GM23338 (cell line): ENCODE measurements at regions not wholly inside any gene's neighbourhood (a gene's known extent, or its start where the extent isn't known, plus 50 kb on each side); places are given as distances from the start of the nearest gene placed in this dataset.

Experiments used
- ATAC-seq: fragments of 200-7000 bp; cut with Tn5 transposase; 3 replicates; pipeline ENCODE4 v1.9.1; 2020
- DNase-seq: peaks from one replicate; pipeline ENCODE4 v3.0.0-alpha.2; 2015; ENCODE audit warnings: low spot score
- H2AFZ ChIP-seq: fragments of 200-600 bp; sonication (generic); 2 replicates; pipeline ENCODE4 v1.8.0; 2016; ENCODE audit warnings: antibody characterized with exemption, mild to moderate bottlenecking, moderate library complexity
- H3F3A ChIP-seq: fragments of 200-600 bp; sonication (generic); replicated peaks from 2 replicates; pipeline ENCODE4 v1.8.0; 2017; ENCODE audit warnings: antibody characterized with exemption, mixed run types, low read depth
- H3K27ac ChIP-seq: fragments of 200-600 bp; sonication (generic); 2 replicates; pipeline ENCODE4 v1.6.1; 2016; ENCODE audit warnings: low read depth
- H3K27me3 ChIP-seq: fragments of 200-600 bp; sonication (generic); 2 replicates; pipeline ENCODE4 v1.8.0; 2016; ENCODE audit warnings: mild to moderate bottlenecking, mixed run types, moderate library complexity; ENCODE audit not compliant: insufficient read depth
- H3K36me3 ChIP-seq: fragments of 200-600 bp; sonication (generic); 2 replicates; pipeline ENCODE4 v1.8.0; 2016; ENCODE audit warnings: mild to moderate bottlenecking; ENCODE audit not compliant: insufficient read depth
- H3K4me1 ChIP-seq: fragments of 200-600 bp; sonication (generic); 2 replicates; pipeline ENCODE4 v1.8.0; 2016; ENCODE audit warnings: mild to moderate bottlenecking, moderate library complexity; ENCODE audit not compliant: insufficient read depth
- H3K4me2 ChIP-seq: fragments of 200-600 bp; sonication (generic); 2 replicates; pipeline ENCODE4 v1.7.1; 2017; ENCODE audit warnings: mixed run types
- H3K4me3 ChIP-seq: fragments of 200-600 bp; sonication (generic); 2 replicates; pipeline ENCODE4 v1.6.1; 2016; ENCODE audit warnings: mixed run types
- H3K79me2 ChIP-seq: fragments of 200-600 bp; sonication (generic); replicated peaks from 2 replicates; pipeline ENCODE4 v1.8.0; 2017; ENCODE audit warnings: mild to moderate bottlenecking; ENCODE audit not compliant: insufficient read depth
- H3K9me2 ChIP-seq: fragments of 200-600 bp; sonication (generic); 2 replicates; pipeline ENCODE4 v1.8.0; 2017; ENCODE audit not compliant: insufficient read depth
- H4K20me1 ChIP-seq: fragments of 200-600 bp; sonication (generic); replicated peaks from 2 replicates; pipeline ENCODE4 v1.8.0; 2017; ENCODE audit warnings: mild to moderate bottlenecking; ENCODE audit not compliant: insufficient read depth
- H3K27ac Mint-ChIP-seq: 2 replicates; pipeline ENCODE4 v1.8.0; 2020; ENCODE audit warnings: inconsistent platforms, mild to moderate bottlenecking, moderate library complexity, mixed read lengths
- H3K27me3 Mint-ChIP-seq: 3 replicates; pipeline ENCODE4 v1.8.0; 2022; ENCODE audit warnings: low read depth, mild to moderate bottlenecking, moderate library complexity, mixed read lengths, inconsistent platforms; ENCODE audit not compliant: insufficient read depth, poor library complexity
- H3K36me3 Mint-ChIP-seq: 3 replicates; pipeline ENCODE4 v1.8.0; 2021; ENCODE audit warnings: low read depth, mild to moderate bottlenecking, inconsistent platforms, moderate library complexity, mixed read lengths
- H3K4me1 Mint-ChIP-seq: 3 replicates; pipeline ENCODE4 v1.8.0; 2020; ENCODE audit warnings: mild to moderate bottlenecking, inconsistent platforms, mixed read lengths
- H3K4me3 Mint-ChIP-seq: 3 replicates; pipeline ENCODE4 v1.8.0; 2021; ENCODE audit warnings: moderate library complexity, mild to moderate bottlenecking, inconsistent platforms, mixed read lengths
- H3K9me3 Mint-ChIP-seq: 3 replicates; pipeline ENCODE4 v1.8.0; 2020; ENCODE audit warnings: moderate library complexity, mild to moderate bottlenecking, inconsistent platforms, mixed read lengths
- CTCF ChIP-seq, 2 experiments: fragments of 200-600 bp in 1 of 2; sonication (generic) in 1 of 2; conservative IDR thresholded peaks; 2 replicates each; pipeline versions ENCODE4 v1.5.1 to v1.6.1; 2016 to 2017; ENCODE audit warnings: antibody characterized with exemption in 2 of 2, low read depth in 2 of 2, mild to moderate bottlenecking in 2 of 2, moderate library complexity in 1 of 2
- EZH2phosphoT487 ChIP-seq: fragments of 200-600 bp; sonication (generic); IDR thresholded peaks from one replicate; pipeline ENCODE4 v1.8.1; 2018; ENCODE audit warnings: antibody characterized with exemption; ENCODE audit not compliant: unreplicated experiment
- NANOG ChIP-seq: IDR thresholded peaks from 2 replicates; pipeline ENCODE4 v1.6.1; 2016; ENCODE audit warnings: antibody characterized with exemption, borderline replicate concordance
- POLR2AphosphoS5 ChIP-seq: IDR thresholded peaks from 2 replicates; pipeline ENCODE4 v1.6.1; 2016; ENCODE audit warnings: antibody characterized with exemption, low read depth
- ZNF114 ChIP-seq: fragments of 250-450 bp; sonication (Bioruptor Pico); IDR thresholded peaks from 2 replicates; pipeline ENCODE4 v1.5.0; 2020; ENCODE audit warnings: mild to moderate bottlenecking, moderate library complexity
- ZNF331 ChIP-seq: fragments of 250-450 bp; sonication (Bioruptor Pico); IDR thresholded peaks from 2 replicates; pipeline ENCODE4 v1.5.0; 2020; ENCODE audit warnings: low read depth, mild to moderate bottlenecking, moderate library complexity
- ZNF462 ChIP-seq: fragments of 250-450 bp; sonication (Bioruptor Pico); IDR thresholded peaks from 2 replicates; pipeline ENCODE4 v1.5.0; 2020; ENCODE audit warnings: mild to moderate bottlenecking, moderate library complexity

GRCh38 chr10:78555128-78555527 lies 513.6 kb upstream of the ZMIZ1 start (continued):
- TF ChIP-seq ZNF462 (CRISPR knock-in tag), result no peak

- no peaks in the 10 kb centered on the region for H3K79me2 ChIP-seq
- no peak overlapping the region for H2AFZ ChIP-seq
- H3K27me3 Mint-ChIP-seq, result peaks cover 8% of the 10 kb centered on the region
- no peaks in the 10 kb centered on the region for H3K36me3 ChIP-seq
- H3F3A ChIP-seq, result no peaks in the 10 kb centered on the region
- no peak overlapping the region for H3K4me3 Mint-ChIP-seq
- peaks cover 13% of the 10 kb centered on the region; the same call in 1 of the 2 replicates for H3K9me2 ChIP-seq
- no peaks in the 10 kb centered on the region for H4K20me1 ChIP-seq
- peaks cover 24% of the 10 kb centered on the region for H3K4me1 ChIP-seq
- H3K27ac Mint-ChIP-seq, result no peak overlapping the region
- H3K4me3 ChIP-seq, result no peak overlapping the region
- DNase-seq, result no peak
- no peak overlapping the region for H3K4me2 ChIP-seq
- H3K4me1 Mint-ChIP-seq, result peaks cover 20% of the 10 kb centered on the region
- no peaks in the 10 kb centered on the region for H3K36me3 Mint-ChIP-seq
- no peak overlapping the region for H3K27ac ChIP-seq
- H3K27me3 ChIP-seq, result no peaks in the 10 kb centered on the region
- ATAC-seq, result no peak
- H3K9me3 Mint-ChIP-seq, result no peaks in the 10 kb centered on the region
- TF ChIP-seq CTCF (conservative IDR thresholded peaks at IDR 0.05; ENCODE audit: low read depth in 2 of 2), result no peak
- no peak for TF ChIP-seq POLR2AphosphoS5
- no peak for TF ChIP-seq ZNF114 (CRISPR knock-in tag)
- no peak for TF ChIP-seq NANOG
- no peak for TF ChIP-seq EZH2phosphoT487
- TF ChIP-seq ZNF462 (CRISPR knock-in tag), result no peak
- no peak for TF ChIP-seq ZNF331
These were observed 511.9 kb upstream of the ZMIZ1 start for GRCh38 chr10:78556705-78557432.
